ENCODE measurements at regions not wholly inside any gene's neighbourhood (a gene's known extent, or its start where the extent isn't known, plus 50 kb on each side); places are given as distances from the start of the nearest gene placed in this dataset.

GRCh38 chr15:46654993-46655392 lies 1020.2 kb downstream of the SQOR start:
- H3K27ac Mint-ChIP-seq, result no peak overlapping the region
- ChIA-PET POLR2A (no interaction called here), CTCF (no interaction called here)
- intact Hi-C loops (cut with micrococcal nuclease), result no loop called here
- no peaks in the 10 kb centered on the region for H3K27me3 Mint-ChIP-seq
- WGBS (ENCODE audit: insufficient coverage), result no CpG with 5 or more reads among the region's 2 CpGs
- Histone ChIP-seq H3K27ac (ENCODE audit: low read length in 2 of 2) (no peak overlapping the region), H3K9me3 (ENCODE audit: control extremely low read depth in 1 of 3, control insufficient read depth in 2 of 3, insufficient read depth in 1 of 3, low read length in 2 of 3) (no peaks in the 10 kb centered on the region), H3K27me3 (replicated peaks in 1 of 4; ENCODE audit: control extremely low read depth in 1 of 4, control insufficient read depth in 3 of 4, insufficient read depth in 4 of 4, low read length in 3 of 4) (no peaks in the 10 kb centered on the region), H3K4me2 (replicated peaks; ENCODE audit: low read depth, low read length, poor library complexity, severe bottlenecking) (no peak overlapping the region), H3K9ac (ENCODE audit: low read length) (no peak overlapping the region), H3K4me3 (ENCODE audit: control extremely low read depth in 1 of 5, extremely low read depth in 1 of 5, insufficient read depth in 1 of 5, low read depth in 2 of 5, low read length in 4 of 5) (no peak overlapping the region), H2AFZ (ENCODE audit: insufficient read depth, low read depth, low read length, poor library complexity, severe bottlenecking) (no peak overlapping the region), H3K4me1 (ENCODE audit: control insufficient read depth in 2 of 2, insufficient read depth in 2 of 2, low read length in 2 of 2) (no peaks in the 10 kb centered on the region), H3K79me2 (ENCODE audit: control insufficient read depth, insufficient read depth, low read length) (no peaks in the 10 kb centered on the region), H3K36me3 (replicated peaks in 1 of 2; ENCODE audit: control extremely low read depth in 1 of 2, control insufficient read depth in 1 of 2, extremely low read depth in 1 of 2, insufficient read depth in 2 of 2, low read length in 1 of 2) (no peaks in the 10 kb centered on the region), H4K20me1 (ENCODE audit: control insufficient read depth, insufficient read depth, low read length, poor library complexity, severe bottlenecking) (no peaks in the 10 kb centered on the region)
- TF ChIP-seq, protein P1, sequence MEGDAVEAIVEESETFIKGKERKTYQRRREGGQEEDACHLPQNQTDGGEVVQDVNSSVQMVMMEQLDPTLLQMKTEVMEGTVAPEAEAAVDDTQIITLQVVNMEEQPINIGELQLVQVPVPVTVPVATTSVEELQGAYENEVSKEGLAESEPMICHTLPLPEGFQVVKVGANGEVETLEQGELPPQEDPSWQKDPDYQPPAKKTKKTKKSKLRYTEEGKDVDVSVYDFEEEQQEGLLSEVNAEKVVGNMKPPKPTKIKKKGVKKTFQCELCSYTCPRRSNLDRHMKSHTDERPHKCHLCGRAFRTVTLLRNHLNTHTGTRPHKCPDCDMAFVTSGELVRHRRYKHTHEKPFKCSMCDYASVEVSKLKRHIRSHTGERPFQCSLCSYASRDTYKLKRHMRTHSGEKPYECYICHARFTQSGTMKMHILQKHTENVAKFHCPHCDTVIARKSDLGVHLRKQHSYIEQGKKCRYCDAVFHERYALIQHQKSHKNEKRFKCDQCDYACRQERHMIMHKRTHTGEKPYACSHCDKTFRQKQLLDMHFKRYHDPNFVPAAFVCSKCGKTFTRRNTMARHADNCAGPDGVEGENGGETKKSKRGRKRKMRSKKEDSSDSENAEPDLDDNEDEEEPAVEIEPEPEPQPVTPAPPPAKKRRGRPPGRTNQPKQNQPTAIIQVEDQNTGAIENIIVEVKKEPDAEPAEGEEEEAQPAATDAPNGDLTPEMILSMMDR (IDR thresholded peaks at IDR 0.05), result no peak
- TF ChIP-seq EZH2 (IDR thresholded peaks at IDR 0.05; ENCODE audit: borderline replicate concordance, insufficient read depth, low read depth, low read length, poor library complexity, severe bottlenecking), result no peak
- no peak for DNase-seq
- H3K4me3 Mint-ChIP-seq, result no peak overlapping the region
- ATAC-seq (ENCODE audit: low read depth), result no peak
- peaks cover 9% of the 10 kb centered on the region for H3K9me3 Mint-ChIP-seq (ENCODE audit: insufficient read depth)
- no peaks in the 10 kb centered on the region for H3K4me1 Mint-ChIP-seq

- ChIA-PET POLR2A (no interaction called here), CTCF (no interaction called here)
- H3K9ac ChIP-seq (ENCODE audit: low read length), result no peak overlapping the region
- TF ChIP-seq EZH2 (IDR thresholded peaks at IDR 0.05; ENCODE audit: borderline replicate concordance, insufficient read depth, low read depth, low read length, poor library complexity, severe bottlenecking), result no peak
- TF ChIP-seq, protein P1 (IDR thresholded peaks at IDR 0.05), result no peak
- no peak overlapping the region for H2AFZ ChIP-seq (ENCODE audit: insufficient read depth, low read depth, low read length, poor library complexity, severe bottlenecking)
- intact Hi-C loops (cut with micrococcal nuclease), result no loop called here
- Mint-ChIP-seq H3K27me3 (no peaks in the 10 kb centered on the region), H3K4me1 (no peaks in the 10 kb centered on the region), H3K9me3 (ENCODE audit: insufficient read depth) (peaks cover 3% of the 10 kb centered on the region), H3K27ac (no peak overlapping the region), H3K4me3 (no peak overlapping the region)
- DNase-seq (no peak), ATAC-seq (ENCODE audit: low read depth) (no peak)
- no peaks in the 10 kb centered on the region for H4K20me1 ChIP-seq (ENCODE audit: control insufficient read depth, insufficient read depth, low read length, poor library complexity, severe bottlenecking)
- no peaks in the 10 kb centered on the region for H3K27me3 ChIP-seq (replicated peaks in 1 of 4; ENCODE audit: control extremely low read depth in 1 of 4, control insufficient read depth in 3 of 4, insufficient read depth in 4 of 4, low read length in 3 of 4)
- no peaks in the 10 kb centered on the region for H3K4me1 ChIP-seq (ENCODE audit: control insufficient read depth in 2 of 2, insufficient read depth in 2 of 2, low read length in 2 of 2)
- H3K4me2 ChIP-seq (replicated peaks; ENCODE audit: low read depth, low read length, poor library complexity, severe bottlenecking), result no peak overlapping the region
- H3K27ac ChIP-seq (ENCODE audit: low read length in 2 of 2), result no peak overlapping the region
- H3K79me2 ChIP-seq (ENCODE audit: control insufficient read depth, insufficient read depth, low read length), result no peaks in the 10 kb centered on the region
- H3K36me3 ChIP-seq (replicated peaks in 1 of 2; ENCODE audit: control extremely low read depth in 1 of 2, control insufficient read depth in 1 of 2, extremely low read depth in 1 of 2, insufficient read depth in 2 of 2, low read length in 1 of 2), result no peaks in the 10 kb centered on the region
- H3K9me3 ChIP-seq (ENCODE audit: control extremely low read depth in 1 of 3, control insufficient read depth in 2 of 3, insufficient read depth in 1 of 3, low read length in 2 of 3), result no peaks in the 10 kb centered on the region
- no peak overlapping the region for H3K4me3 ChIP-seq (ENCODE audit: control extremely low read depth in 1 of 5, extremely low read depth in 1 of 5, insufficient read depth in 1 of 5, low read depth in 2 of 5, low read length in 4 of 5)
Observed at GRCh38 chr15:46660096-46660842, 1025.4 kb downstream of the SQOR start.

Data from B cell (primary cell).